ENCODE measurements at regions not wholly inside any gene's neighbourhood (a gene's known extent, or its start where the extent isn't known, plus 50 kb on each side); places are given as distances from the start of the nearest gene placed in this dataset.
"Not testable (repeated sequence)": the region's sequence is repeated elsewhere in the genome, so short reads cannot be mapped to it uniquely, and the experiment has no call there.

GRCh38 chr2:193112986-193113385 is 918.3 kb upstream of the TMEFF2 start:
- no peak for DNase-seq (ENCODE audit: low spot score)
- in situ Hi-C loops (cut with MboI; ENCODE audit: low pct_unique_long_range_greater_than_20kb, low sequenced_read_pairs, unreplicated experiment) = no loop called here
- TF ChIP-seq CTCF (IDR thresholded peaks at IDR 0.05; ENCODE audit: extremely low read depth, insufficient read depth, missing control alignments) = no peak

GRCh38 chr2:193103064-193103463 is 908.3 kb upstream of the TMEFF2 start:
- in situ Hi-C loops (cut with MboI; ENCODE audit: low pct_unique_long_range_greater_than_20kb, low sequenced_read_pairs, unreplicated experiment) = no loop called here
- no peak for TF ChIP-seq CTCF (IDR thresholded peaks at IDR 0.05; ENCODE audit: extremely low read depth, insufficient read depth, missing control alignments)
- DNase-seq (ENCODE audit: low spot score) = no peak

GRCh38 chr2:193101591-193101990 is 906.9 kb upstream of the TMEFF2 start:
- DNase-seq (ENCODE audit: low spot score) = no peak
- TF ChIP-seq CTCF (IDR thresholded peaks at IDR 0.05; ENCODE audit: extremely low read depth, insufficient read depth, missing control alignments) = no peak
- in situ Hi-C loops (cut with MboI; ENCODE audit: low pct_unique_long_range_greater_than_20kb, low sequenced_read_pairs, unreplicated experiment) = no loop called here

- in situ Hi-C loops (cut with MboI; ENCODE audit: low pct_unique_long_range_greater_than_20kb, low sequenced_read_pairs, unreplicated experiment) = no loop called here
- no peak for DNase-seq (ENCODE audit: low spot score)
- TF ChIP-seq CTCF (IDR thresholded peaks at IDR 0.05; ENCODE audit: extremely low read depth, insufficient read depth, missing control alignments) = no peak
Measured at GRCh38 chr2:193088026-193088425, 893.3 kb upstream of the TMEFF2 start.

- no peak for TF ChIP-seq CTCF (IDR thresholded peaks at IDR 0.05; ENCODE audit: extremely low read depth, insufficient read depth, missing control alignments)
- no peak for DNase-seq (ENCODE audit: low spot score)
Measured at GRCh38 chr2:193076995-193077394, 882.3 kb upstream of the TMEFF2 start.

GRCh38 chr2:193074933-193075332 is 880.2 kb upstream of the TMEFF2 start:
- TF ChIP-seq CTCF (IDR thresholded peaks at IDR 0.05; ENCODE audit: extremely low read depth, insufficient read depth, missing control alignments) = no peak
- no peak for DNase-seq (ENCODE audit: low spot score)
- in situ Hi-C loops (cut with MboI; ENCODE audit: low pct_unique_long_range_greater_than_20kb, low sequenced_read_pairs, unreplicated experiment) = no loop called here

More at GRCh38 chr2:193076995-193077394, 882.3 kb upstream of the TMEFF2 start:
- in situ Hi-C loops (cut with MboI; ENCODE audit: low pct_unique_long_range_greater_than_20kb, low sequenced_read_pairs, unreplicated experiment) = no loop called here

GRCh38 chr2:193072647-193073046 is 877.9 kb upstream of the TMEFF2 start:
- no peak for DNase-seq (ENCODE audit: low spot score)
- in situ Hi-C loops (cut with MboI; ENCODE audit: low pct_unique_long_range_greater_than_20kb, low sequenced_read_pairs, unreplicated experiment) = no loop called here
- TF ChIP-seq CTCF (IDR thresholded peaks at IDR 0.05; ENCODE audit: extremely low read depth, insufficient read depth, missing control alignments) = no peak

- DNase-seq (ENCODE audit: low spot score); in situ Hi-C loops (cut with MboI; ENCODE audit: low pct_unique_long_range_greater_than_20kb, low sequenced_read_pairs, unreplicated experiment): not testable (repeated sequence)
Measured at GRCh38 chr2:193025556-193025955, 830.8 kb upstream of the TMEFF2 start.
